Stromal cell of bone marrow (primary cell): ENCODE measurements at regions not wholly inside any gene's neighbourhood (a gene's known extent, or its start where the extent isn't known, plus 50 kb on each side); places are given as distances from the start of the nearest gene placed in this dataset.
"Not testable (repeated sequence)": the region's sequence is repeated elsewhere in the genome, so short reads cannot be mapped to it uniquely, and the experiment has no call there.

Experiments used
- DNase-seq: peaks from one replicate; pipeline ENCODE4 v3.0.0-alpha.2; 2012; ENCODE audit warnings: low read depth

- no peak for DNase-seq
These were observed 97.1 kb downstream of the PLPPR4 start for GRCh38 chr1:99361406-99361805.

GRCh38 chr1:99363531-99363930 lies 99.2 kb downstream of the PLPPR4 start:
- no peak for DNase-seq

- no peak for DNase-seq
These were observed 100.8 kb downstream of the PLPPR4 start for GRCh38 chr1:99365141-99365540.

GRCh38 chr1:99365545-99365944 lies 101.3 kb downstream of the PLPPR4 start:
- DNase-seq: no peak

- no peak for DNase-seq
These were observed 104.9 kb downstream of the PLPPR4 start for GRCh38 chr1:99369154-99369553.

GRCh38 chr1:99370476-99370875 lies 106.2 kb downstream of the PLPPR4 start:
- DNase-seq: no peak

GRCh38 chr1:99371413-99371812 lies 107.1 kb downstream of the PLPPR4 start:
- DNase-seq: no peak

- no peak for DNase-seq
These were observed 109.8 kb downstream of the PLPPR4 start for GRCh38 chr1:99374109-99374508.

GRCh38 chr1:99374693-99375092 lies 110.4 kb downstream of the PLPPR4 start:
- DNase-seq: not testable (repeated sequence)

- no peak for DNase-seq
These were observed 119.7 kb downstream of the PLPPR4 start for GRCh38 chr1:99384021-99384420.

- DNase-seq: no peak
These were observed 121.6 kb downstream of the PLPPR4 start for GRCh38 chr1:99385852-99386251.

- DNase-seq: no peak
These were observed 132.1 kb downstream of the PLPPR4 start for GRCh38 chr1:99396389-99396788.

GRCh38 chr1:99397029-99397428 lies 132.7 kb downstream of the PLPPR4 start:
- DNase-seq: no peak

- no peak for DNase-seq
These were observed 133.6 kb downstream of the PLPPR4 start for GRCh38 chr1:99397863-99398262.

- DNase-seq: not testable (repeated sequence)
These were observed 137.3 kb downstream of the PLPPR4 start for GRCh38 chr1:99401556-99401955.

- DNase-seq: not testable (repeated sequence)
These were observed 140.1 kb downstream of the PLPPR4 start for GRCh38 chr1:99404399-99404798.

- not testable (repeated sequence) for DNase-seq
These were observed 141.0 kb downstream of the PLPPR4 start for GRCh38 chr1:99405325-99405724.

GRCh38 chr1:99407018-99407417 lies 142.7 kb downstream of the PLPPR4 start:
- DNase-seq: no peak

- DNase-seq: no peak
These were observed 159.8 kb downstream of the PLPPR4 start for GRCh38 chr1:99424087-99424486.

- no peak for DNase-seq
These were observed 165.5 kb downstream of the PLPPR4 start for GRCh38 chr1:99429754-99430153.

GRCh38 chr1:99438656-99439230 lies 174.5 kb downstream of the PLPPR4 start:
- DNase-seq: no peak

GRCh38 chr1:99439433-99440075 lies 175.3 kb downstream of the PLPPR4 start:
- no peak for DNase-seq

GRCh38 chr1:99441299-99442095 lies 177.2 kb downstream of the PLPPR4 start:
- DNase-seq: peak; percentile 43
